ENCODE measurements at regions not wholly inside any gene's neighbourhood (a gene's known extent, or its start where the extent isn't known, plus 50 kb on each side); places are given as distances from the start of the nearest gene placed in this dataset.

DNA sequence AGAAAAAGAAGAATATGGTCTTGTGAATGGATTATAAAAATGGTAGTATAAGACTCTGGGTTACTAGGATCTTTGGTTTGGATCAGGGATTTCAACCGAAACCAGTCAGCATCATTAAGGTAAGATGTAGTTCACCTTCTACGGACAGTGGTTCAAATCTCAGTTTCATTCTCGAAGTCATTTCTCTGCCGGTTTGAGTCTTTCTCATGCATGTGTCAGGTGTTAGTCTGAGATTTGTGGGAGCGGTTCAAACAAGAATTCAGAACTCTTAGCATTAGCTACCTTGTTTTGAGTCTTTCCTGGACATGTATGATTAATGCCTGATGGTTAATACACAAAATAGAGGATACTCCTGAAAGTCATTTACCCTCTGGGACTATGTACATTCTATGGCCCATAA lies 735.9 kb upstream of the NUDT12 start:
- H3K27me3 ChIP-seq, result no peaks in the 10 kb centered on the region
- H3K4me3 ChIP-seq, result no peak overlapping the region
- peaks cover 27% of the 10 kb centered on the region for H3K4me1 ChIP-seq
- H3K27ac ChIP-seq, result no peak overlapping the region
- H3K9me3 ChIP-seq (replicated peaks), result no peaks in the 10 kb centered on the region
- H3K36me3 ChIP-seq, result 0 out of 2 replicates have a peak, but pooled peaks cover 2% of the 10 kb centered on the region
- DNase-seq, result no peak

DNA sequence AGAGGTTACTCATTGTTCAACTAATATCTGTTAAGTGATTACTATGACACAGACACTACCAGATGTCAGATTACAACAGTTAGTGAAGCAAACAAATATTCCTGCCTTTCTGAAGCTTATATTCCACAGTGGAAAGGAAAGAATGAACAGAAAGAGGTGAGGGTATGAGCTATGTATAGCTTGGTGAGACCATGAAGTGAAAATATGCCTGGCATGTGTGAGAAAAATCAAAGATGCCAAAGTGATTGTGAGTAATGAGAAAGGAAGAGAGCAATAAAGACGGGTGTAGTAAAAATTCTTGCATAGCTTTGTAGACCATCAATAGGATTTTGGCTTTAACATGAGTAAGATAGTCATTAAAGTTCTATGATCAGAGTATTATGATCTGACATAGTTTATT lies 734.5 kb upstream of the NUDT12 start:
- no peak for DNase-seq
- Histone ChIP-seq H3K4me1 (peaks cover 27% of the 10 kb centered on the region), H3K9me3 (replicated peaks) (no peaks in the 10 kb centered on the region), H3K4me3 (no peak overlapping the region), H3K27me3 (no peaks in the 10 kb centered on the region), H3K36me3 (no peaks in the 10 kb centered on the region), H3K27ac (peak overlapping the region; percentile 48)

DNA sequence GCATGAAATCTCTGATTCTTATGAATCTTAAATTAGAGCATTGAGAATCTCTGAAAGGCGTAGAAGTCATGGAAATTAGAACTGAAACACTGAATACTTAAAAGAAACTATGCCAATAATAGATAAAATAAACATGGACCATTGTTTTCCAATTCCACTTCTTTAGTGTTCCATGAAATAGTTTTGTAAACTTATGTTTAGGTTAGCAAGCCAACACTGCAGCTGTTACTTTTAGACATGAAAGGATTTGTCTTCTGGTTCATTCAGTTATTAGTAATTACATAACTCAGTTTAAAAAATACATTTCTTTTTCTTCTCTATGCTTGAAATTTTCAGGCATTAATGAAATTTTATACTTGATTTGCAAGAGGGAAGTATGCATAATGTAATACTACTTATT lies 733.4 kb upstream of the NUDT12 start:
- peaks cover 27% of the 10 kb centered on the region for H3K4me1 ChIP-seq
- peak overlapping the region; percentile 48 for H3K27ac ChIP-seq
- no peaks in the 10 kb centered on the region for H3K36me3 ChIP-seq
- H3K27me3 ChIP-seq, result no peaks in the 10 kb centered on the region
- H3K9me3 ChIP-seq (replicated peaks), result no peaks in the 10 kb centered on the region
- no peak overlapping the region for H3K4me3 ChIP-seq
- DNase-seq, result peak; percentile 4 to 53

DNA sequence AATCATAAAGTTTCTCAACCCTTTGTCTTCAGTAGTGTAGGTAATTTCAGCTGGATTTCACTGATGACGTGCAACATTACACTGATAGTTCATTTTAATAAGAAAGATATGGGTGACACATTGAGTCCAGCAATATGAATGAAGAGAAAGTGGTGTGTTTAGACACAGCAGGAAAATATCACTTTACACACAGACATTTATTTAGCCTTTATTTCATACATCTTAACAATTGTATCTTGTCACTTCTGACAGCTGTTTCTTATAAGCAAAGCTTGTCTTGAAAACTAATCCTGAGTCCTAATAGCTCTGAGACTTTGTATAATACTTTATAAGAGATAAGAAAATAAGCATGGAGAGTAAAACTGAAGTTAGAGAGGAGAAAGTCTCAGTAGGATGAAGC lies 720.5 kb upstream of the NUDT12 start:
- no peak overlapping the region for H3K27ac ChIP-seq
- DNase-seq, result peak in 1 of 2 experiments; percentile 3
- H3K4me1 ChIP-seq, result 0 out of 2 replicates have a peak, but pooled peaks cover 6% of the 10 kb centered on the region
- no peak overlapping the region for H3K4me3 ChIP-seq
- no peaks in the 10 kb centered on the region for H3K27me3 ChIP-seq
- H3K36me3 ChIP-seq, result no peaks in the 10 kb centered on the region
- no peaks in the 10 kb centered on the region; the same call in 1 of the 2 replicates for H3K9me3 ChIP-seq (replicated peaks)

DNA sequence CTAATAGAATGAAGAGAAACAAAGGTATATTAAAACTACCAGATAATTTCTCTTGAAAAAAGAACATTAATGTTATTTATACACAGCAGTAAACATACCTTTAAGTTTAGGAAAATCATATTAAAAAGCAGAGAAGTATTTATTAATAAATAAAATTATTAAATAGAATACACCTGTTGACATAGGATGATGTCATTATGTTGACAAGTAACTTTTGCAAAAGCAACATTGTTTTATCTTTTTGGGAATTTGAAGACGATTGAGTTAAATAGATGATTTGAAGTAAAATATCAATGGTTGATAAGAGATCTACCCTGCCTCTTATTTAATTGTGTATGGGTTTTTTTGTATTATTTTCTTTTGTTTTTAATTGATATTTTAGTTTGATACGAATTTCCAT lies 711.1 kb upstream of the NUDT12 start:
- H3K4me1 ChIP-seq, result no peaks in the 10 kb centered on the region
- H3K9me3 ChIP-seq (replicated peaks), result no peaks in the 10 kb centered on the region
- H3K4me3 ChIP-seq, result no peak overlapping the region
- H3K27me3 ChIP-seq, result no peaks in the 10 kb centered on the region
- no peak overlapping the region for H3K27ac ChIP-seq
- H3K36me3 ChIP-seq, result no peaks in the 10 kb centered on the region
- DNase-seq, result no peak

DNA sequence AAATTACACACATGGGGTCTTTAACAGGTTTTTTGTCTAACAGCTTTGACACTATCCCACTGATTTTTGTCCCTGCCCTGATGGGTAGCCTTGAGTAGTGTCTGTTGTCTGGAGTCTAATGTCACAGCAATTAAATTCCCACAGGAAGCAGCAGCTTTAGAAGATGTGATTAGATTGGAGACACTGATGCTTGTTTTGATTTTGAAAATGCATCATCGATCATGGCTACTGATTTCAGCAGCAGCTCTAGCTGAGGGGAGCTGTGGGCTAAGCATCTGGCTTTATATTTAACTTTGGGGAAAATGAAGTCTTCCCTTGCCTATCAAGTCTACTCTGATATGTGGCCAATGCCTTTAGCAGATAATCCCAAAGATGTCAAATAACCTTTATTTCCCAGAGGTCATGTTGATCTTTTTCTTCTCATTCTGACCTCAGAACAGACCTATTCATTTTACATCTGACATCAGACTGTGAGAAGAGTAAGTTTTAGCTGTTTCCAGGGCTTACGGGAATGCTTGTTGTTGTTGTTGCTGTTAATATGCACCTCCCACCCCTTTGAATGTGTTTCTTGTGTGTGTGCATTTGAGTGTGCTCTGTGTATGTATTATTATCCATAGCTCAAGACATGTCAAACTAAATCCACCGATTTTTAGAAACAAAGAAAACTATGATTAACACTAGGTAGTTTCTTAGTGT lies 704.9 kb upstream of the NUDT12 start:
- Histone ChIP-seq H3K36me3 (no peaks in the 10 kb centered on the region), H3K4me1 (no peaks in the 10 kb centered on the region), H3K27me3 (no peaks in the 10 kb centered on the region), H3K27ac (no peak overlapping the region), H3K9me3 (replicated peaks) (no peaks in the 10 kb centered on the region), H3K4me3 (no peak overlapping the region)
- DNase-seq, result peak in 1 of 2 experiments; percentile 10

DNA sequence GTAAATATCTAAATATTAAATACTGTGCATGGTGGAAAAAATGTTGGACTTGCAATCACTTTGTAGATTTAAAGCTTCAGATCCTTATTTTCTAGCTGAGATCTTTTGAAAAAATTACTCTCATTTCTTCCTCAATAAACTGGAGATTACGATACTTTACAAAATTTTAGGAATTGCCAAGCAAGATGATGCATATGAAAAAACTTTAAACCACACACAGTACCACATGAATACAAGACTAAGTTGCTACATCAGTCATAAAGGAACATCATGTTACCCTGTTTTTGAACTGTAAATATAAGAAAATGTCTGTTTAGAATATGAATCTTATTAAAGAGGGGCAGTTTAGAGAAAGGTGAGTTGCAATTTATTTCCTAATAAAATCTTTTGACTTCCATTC lies 703.6 kb upstream of the NUDT12 start:
- DNase-seq, result no peak
- H3K4me3 ChIP-seq, result no peak overlapping the region
- no peaks in the 10 kb centered on the region for H3K4me1 ChIP-seq
- no peak overlapping the region for H3K27ac ChIP-seq
- H3K9me3 ChIP-seq (replicated peaks), result no peaks in the 10 kb centered on the region
- no peaks in the 10 kb centered on the region for H3K36me3 ChIP-seq
- no peaks in the 10 kb centered on the region for H3K27me3 ChIP-seq

DNA sequence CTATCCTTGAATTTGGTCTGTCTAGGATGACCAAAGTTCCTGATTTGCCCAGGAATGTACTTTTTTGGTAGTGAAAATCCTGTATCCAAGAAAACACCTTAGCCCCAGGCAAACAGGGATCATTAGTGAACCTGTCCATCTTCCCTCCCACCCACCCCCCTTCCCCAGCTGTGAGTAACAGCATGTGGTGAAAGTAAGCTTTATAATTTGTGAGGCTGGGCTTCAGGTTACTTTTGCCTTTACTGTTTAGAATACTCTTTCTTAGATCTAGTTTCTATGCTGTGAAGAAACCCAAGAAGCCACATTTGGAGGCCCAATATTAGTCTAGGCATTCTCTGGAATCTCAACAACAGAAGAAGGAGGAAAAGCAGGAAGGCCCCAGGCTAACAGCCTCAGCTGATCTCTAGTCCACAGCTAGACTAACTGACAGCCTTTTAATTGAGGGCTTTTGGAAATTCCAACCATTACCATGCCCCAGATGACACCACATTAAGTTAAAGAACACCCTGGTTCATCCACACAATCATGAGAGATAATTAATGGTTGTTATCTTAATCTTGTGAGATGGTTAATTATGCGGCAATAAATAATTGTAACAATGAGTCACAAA lies 703.0 kb upstream of the NUDT12 start:
- Histone ChIP-seq H3K27ac (no peak overlapping the region), H3K36me3 (no peaks in the 10 kb centered on the region), H3K4me3 (no peak overlapping the region), H3K4me1 (no peaks in the 10 kb centered on the region), H3K9me3 (replicated peaks) (no peaks in the 10 kb centered on the region), H3K27me3 (no peaks in the 10 kb centered on the region)
- peak; percentile 5 to 39 for DNase-seq

DNA sequence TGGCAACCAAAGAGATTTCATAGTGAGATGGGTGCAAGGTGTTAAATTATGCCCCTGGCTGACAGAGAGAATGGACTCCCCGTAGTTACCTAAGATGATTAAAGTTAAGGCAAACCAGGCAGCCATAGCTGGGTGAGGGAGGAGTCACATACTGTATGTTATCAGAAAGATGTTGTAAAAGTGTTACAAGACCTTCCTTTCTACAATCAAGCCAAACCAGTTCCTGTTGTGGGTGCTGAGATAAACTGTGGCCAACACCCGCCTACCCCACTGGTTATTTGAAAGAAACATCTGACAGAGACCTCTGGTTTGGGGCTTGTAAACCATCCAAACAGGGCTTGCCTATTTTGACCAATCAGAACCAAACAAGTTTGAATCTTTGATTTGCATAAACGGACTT lies 684.7 kb upstream of the NUDT12 start:
- Histone ChIP-seq H3K27me3 (no peaks in the 10 kb centered on the region), H3K9me3 (replicated peaks) (0 out of 2 replicates have a peak, but pooled peaks cover 3% of the 10 kb centered on the region), H3K36me3 (no peaks in the 10 kb centered on the region), H3K4me1 (no peaks in the 10 kb centered on the region), H3K4me3 (no peak overlapping the region), H3K27ac (no peak overlapping the region)
- DNase-seq, result no peak

DNA sequence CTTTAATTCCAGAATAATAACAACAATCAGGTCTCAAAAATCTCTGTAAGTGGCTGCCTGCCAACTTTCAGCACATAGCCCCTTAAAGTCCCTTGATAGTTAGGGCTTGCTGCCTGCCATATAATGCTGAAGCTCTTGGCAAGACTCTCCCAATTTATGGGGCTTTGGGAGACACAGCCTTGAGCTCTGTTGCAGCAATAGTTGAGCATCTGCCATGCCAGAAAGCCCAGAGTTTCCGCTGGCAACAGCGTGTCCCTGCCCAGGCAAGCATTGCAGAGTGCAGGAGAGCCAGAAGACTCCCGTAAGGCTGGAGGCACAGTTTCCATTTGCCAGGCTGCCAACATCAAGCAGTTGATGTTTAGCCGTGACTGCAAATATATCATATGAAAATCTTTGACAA lies 678.5 kb upstream of the NUDT12 start:
- no peaks in the 10 kb centered on the region for H3K36me3 ChIP-seq
- no peak overlapping the region for H3K27ac ChIP-seq
- peak in 1 of 2 experiments; percentile 14 for DNase-seq
- no peaks in the 10 kb centered on the region for H3K9me3 ChIP-seq (replicated peaks)
- H3K27me3 ChIP-seq, result no peaks in the 10 kb centered on the region
- H3K4me1 ChIP-seq, result no peaks in the 10 kb centered on the region
- no peak overlapping the region for H3K4me3 ChIP-seq

DNA sequence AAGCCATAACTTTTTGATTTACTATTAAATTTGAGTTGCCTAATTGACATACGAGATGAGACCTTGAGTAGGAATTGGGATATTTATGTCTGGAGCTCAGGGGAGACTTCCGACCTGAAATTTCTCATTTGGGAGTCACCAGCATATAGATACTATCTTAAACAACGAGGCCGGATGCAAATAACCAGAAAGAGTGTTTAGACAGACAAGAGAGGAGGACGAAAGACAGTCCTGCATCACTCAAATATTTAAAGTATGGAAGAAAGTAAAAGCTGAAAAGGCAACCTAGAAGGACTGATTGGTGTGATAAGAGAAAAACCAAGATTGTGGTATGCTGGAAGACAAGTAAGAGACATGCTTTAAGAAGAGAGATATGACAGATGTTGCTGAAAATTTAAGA lies 675.0 kb upstream of the NUDT12 start:
- Histone ChIP-seq H3K27me3 (no peaks in the 10 kb centered on the region), H3K4me3 (no peak overlapping the region), H3K4me1 (no peaks in the 10 kb centered on the region), H3K9me3 (replicated peaks) (no peaks in the 10 kb centered on the region), H3K36me3 (no peaks in the 10 kb centered on the region), H3K27ac (no peak overlapping the region)
- DNase-seq, result no peak

DNA sequence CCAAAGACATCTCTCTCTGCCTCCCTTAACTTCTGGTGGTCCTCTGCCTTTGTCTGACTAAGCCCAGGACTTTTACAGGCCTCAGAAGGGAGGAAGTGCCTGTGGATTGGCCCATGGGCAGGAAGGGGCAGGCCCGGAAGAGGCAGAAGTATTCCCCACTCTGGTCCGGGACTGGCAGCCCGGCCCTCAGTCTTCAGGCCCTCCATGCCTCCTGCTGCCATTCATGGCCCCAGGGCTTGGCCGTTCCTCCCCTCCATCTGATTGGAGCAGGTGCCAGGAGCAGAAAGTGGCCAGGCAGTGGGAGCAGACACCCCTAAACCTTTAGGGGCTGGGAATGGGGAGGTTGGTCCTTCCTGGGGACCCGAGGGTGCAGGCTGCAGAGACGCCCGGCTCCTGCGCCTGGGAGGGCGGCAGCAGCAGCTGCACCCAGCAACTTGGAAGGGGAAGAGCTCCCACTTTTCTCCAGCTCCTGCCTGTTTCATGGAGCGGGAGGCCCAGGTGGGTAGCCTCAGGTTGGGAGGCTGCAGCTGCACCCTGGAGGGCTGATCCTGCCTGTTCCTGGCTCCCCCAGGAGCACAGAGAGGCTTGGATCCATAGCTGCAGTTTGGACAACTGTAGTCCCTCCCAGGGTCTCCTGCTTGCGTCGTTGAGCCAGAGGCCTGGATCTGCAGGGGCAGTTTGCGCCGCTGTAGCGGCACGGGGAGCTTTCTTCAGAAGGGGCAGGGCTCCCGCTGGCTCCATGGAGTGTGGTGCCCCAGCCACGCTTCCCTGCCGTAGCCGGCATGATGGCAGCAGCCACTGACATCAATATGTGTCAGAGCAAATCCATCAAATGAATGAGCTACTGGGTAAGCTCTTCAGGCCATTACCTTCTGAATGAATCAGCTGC lies 661.5 kb upstream of the NUDT12 start:
- Histone ChIP-seq H3K36me3 (no peaks in the 10 kb centered on the region), H3K4me3 (no peak overlapping the region), H3K27me3 (no peaks in the 10 kb centered on the region), H3K9me3 (replicated peaks) (no peaks in the 10 kb centered on the region), H3K27ac (no peak overlapping the region), H3K4me1 (no peaks in the 10 kb centered on the region; the same call in 1 of the 2 replicates)
- no peak for DNase-seq

DNA sequence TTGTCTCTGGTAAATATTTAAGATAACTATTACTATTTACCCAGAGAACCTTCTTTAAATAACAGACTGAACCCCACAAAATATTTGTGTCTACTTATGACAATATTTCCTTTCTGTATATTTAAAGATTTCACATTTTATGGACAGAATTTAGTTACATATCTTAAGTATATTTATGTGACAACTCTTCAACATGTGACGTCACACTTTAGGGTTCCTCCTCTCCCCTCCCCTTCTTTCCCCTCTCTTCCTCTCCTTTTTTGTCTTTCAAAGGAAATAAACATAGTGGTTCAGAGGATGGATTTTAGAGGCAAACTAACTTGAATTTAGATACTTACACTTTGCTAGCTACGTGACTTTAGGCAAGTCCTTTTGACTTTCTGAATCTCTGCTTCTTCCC lies 655.6 kb upstream of the NUDT12 start:
- H3K27me3 ChIP-seq, result no peaks in the 10 kb centered on the region
- no peak overlapping the region for H3K4me3 ChIP-seq
- no peak for DNase-seq
- no peaks in the 10 kb centered on the region for H3K4me1 ChIP-seq
- no peaks in the 10 kb centered on the region for H3K36me3 ChIP-seq
- H3K27ac ChIP-seq, result no peak overlapping the region
- no peaks in the 10 kb centered on the region for H3K9me3 ChIP-seq (replicated peaks)

DNA sequence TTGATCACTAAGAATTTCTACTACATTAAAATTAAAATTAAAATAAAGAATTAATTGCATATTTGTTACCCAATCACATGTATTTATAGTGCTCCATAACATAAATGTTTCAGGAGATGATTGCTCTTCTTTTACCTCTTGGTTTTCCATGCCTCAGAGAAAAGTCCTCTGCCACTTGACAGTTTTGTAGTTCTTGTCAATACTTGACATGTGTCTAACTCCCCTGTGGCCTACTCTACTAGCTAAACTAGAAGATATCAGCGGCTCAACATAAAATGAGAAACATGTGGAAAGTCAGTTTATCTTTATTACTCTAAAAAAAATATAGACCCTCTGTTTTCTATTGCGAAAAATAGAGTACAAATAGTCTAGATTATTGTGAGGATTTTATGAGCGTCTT lies 650.6 kb upstream of the NUDT12 start:
- no peak for DNase-seq
- H3K4me1 ChIP-seq, result no peaks in the 10 kb centered on the region
- no peaks in the 10 kb centered on the region for H3K27me3 ChIP-seq
- H3K9me3 ChIP-seq (replicated peaks), result no peaks in the 10 kb centered on the region
- no peak overlapping the region for H3K27ac ChIP-seq
- no peak overlapping the region for H3K4me3 ChIP-seq
- no peaks in the 10 kb centered on the region for H3K36me3 ChIP-seq

DNA sequence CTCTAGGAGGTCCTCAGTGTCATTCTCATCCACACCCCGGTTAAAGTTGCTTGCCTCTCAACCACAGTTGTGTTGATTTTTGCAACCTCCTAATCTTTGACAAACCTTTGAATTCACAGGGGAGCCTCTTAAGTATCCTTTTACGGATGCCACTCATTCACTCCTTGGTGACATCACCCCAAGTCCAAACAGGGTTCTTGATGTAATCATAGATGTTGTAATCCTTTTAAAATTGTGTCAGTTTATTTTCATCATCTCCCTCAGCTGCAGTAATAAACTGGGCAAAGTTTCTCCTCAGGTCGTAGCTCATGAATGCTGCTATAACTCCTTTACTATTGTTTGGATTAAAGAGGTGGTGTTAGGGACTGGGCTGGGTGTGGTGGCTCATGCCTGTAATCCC lies 637.2 kb upstream of the NUDT12 start:
- no peak overlapping the region for H3K4me3 ChIP-seq
- DNase-seq, result no peak
- no peak overlapping the region for H3K27ac ChIP-seq
- no peaks in the 10 kb centered on the region for H3K4me1 ChIP-seq
- no peaks in the 10 kb centered on the region for H3K27me3 ChIP-seq
- H3K9me3 ChIP-seq (replicated peaks), result no peaks in the 10 kb centered on the region
- H3K36me3 ChIP-seq, result no peaks in the 10 kb centered on the region

Measured in SJCRH30 (cell line).